ENCODE measurements at regions not wholly inside any gene's neighbourhood (a gene's known extent, or its start where the extent isn't known, plus 50 kb on each side); places are given as distances from the start of the nearest gene placed in this dataset.

GRCh38 chr4:42293967-42294813 is 103.1 kb upstream of the SHISA3 start:
- no peak for TF ChIP-seq CTCF (IDR thresholded peaks at IDR 0.05; ENCODE audit: insufficient read depth, low read length, poor library complexity, severe bottlenecking)
- Histone ChIP-seq H3K36me3 (ENCODE audit: control insufficient read depth, insufficient read depth, low read length) (no peaks in the 10 kb centered on the region), H3K27me3 (ENCODE audit: control insufficient read depth, insufficient read depth, low read length) (no peaks in the 10 kb centered on the region), H3K4me3 (ENCODE audit: low read depth, low read length) (no peak overlapping the region)
- no peak for DNase-seq (ENCODE audit: low read depth)

DNA sequence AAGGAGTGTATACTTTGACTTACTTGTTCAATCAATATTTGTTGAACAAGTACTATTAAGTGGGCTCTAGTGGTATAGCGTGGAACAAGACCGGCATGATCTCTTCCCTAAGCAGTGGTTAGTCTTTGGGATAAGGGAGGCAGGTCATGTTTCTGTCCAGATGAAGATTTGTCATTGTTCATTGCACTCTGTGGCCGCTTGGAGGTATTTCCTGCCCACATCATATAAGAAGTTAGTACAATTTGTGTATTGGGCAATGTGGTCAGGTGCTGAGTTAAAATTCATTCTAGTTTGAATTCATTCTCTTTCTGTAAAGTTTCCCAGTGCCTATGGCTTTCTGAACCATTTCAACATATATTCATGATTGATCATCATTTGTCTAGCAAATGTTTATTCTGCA is 101.1 kb upstream of the SHISA3 start:
- no peak for TF ChIP-seq CTCF (IDR thresholded peaks at IDR 0.05; ENCODE audit: insufficient read depth, low read length, poor library complexity, severe bottlenecking)
- no peaks in the 10 kb centered on the region for H3K27me3 ChIP-seq (ENCODE audit: control insufficient read depth, insufficient read depth, low read length)
- H3K4me3 ChIP-seq (ENCODE audit: low read depth, low read length) = no peak overlapping the region
- no peak for DNase-seq (ENCODE audit: low read depth)
- H3K36me3 ChIP-seq (ENCODE audit: control insufficient read depth, insufficient read depth, low read length) = no peaks in the 10 kb centered on the region

- DNase-seq (ENCODE audit: low read depth) = no peak
- H3K36me3 ChIP-seq (ENCODE audit: control insufficient read depth, insufficient read depth, low read length) = no peaks in the 10 kb centered on the region
- H3K4me3 ChIP-seq (ENCODE audit: low read depth, low read length) = no peak overlapping the region
- no peaks in the 10 kb centered on the region for H3K27me3 ChIP-seq (ENCODE audit: control insufficient read depth, insufficient read depth, low read length)
- TF ChIP-seq CTCF (IDR thresholded peaks at IDR 0.05; ENCODE audit: insufficient read depth, low read length, poor library complexity, severe bottlenecking) = peak; percentile 52
These were observed 94.9 kb upstream of the SHISA3 start for GRCh38 chr4:42302348-42302747.

GRCh38 chr4:42306221-42307109 is 90.8 kb upstream of the SHISA3 start:
- DNase-seq (ENCODE audit: low read depth) = no peak
- no peak for TF ChIP-seq CTCF (IDR thresholded peaks at IDR 0.05; ENCODE audit: insufficient read depth, low read length, poor library complexity, severe bottlenecking)
- H3K36me3 ChIP-seq (ENCODE audit: control insufficient read depth, insufficient read depth, low read length) = no peaks in the 10 kb centered on the region
- H3K4me3 ChIP-seq (ENCODE audit: low read depth, low read length) = no peak overlapping the region
- H3K27me3 ChIP-seq (ENCODE audit: control insufficient read depth, insufficient read depth, low read length) = no peaks in the 10 kb centered on the region

DNA sequence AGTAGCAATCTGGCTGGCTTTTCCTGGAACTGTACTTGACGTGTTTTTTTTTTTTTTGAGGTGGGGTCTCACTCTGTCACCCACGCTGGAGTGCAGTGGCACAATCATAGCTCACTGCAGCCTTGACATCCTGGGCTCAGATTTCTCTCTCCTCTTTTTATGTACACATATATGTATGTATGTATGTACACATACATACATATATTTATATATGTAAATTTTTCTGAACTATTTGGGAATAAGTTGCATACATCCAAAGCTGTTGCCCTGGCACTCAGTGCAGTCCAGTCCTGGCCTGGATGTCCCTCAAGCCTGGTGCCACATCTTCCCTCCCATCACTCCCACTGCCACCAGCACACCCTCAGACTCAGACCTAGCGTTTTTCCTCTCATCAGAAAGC is 89.0 kb upstream of the SHISA3 start:
- H3K36me3 ChIP-seq (ENCODE audit: control insufficient read depth, insufficient read depth, low read length) = no peaks in the 10 kb centered on the region
- H3K27me3 ChIP-seq (ENCODE audit: control insufficient read depth, insufficient read depth, low read length) = no peaks in the 10 kb centered on the region
- H3K4me3 ChIP-seq (ENCODE audit: low read depth, low read length) = no peak overlapping the region
- DNase-seq (ENCODE audit: low read depth) = no peak
- no peak for TF ChIP-seq CTCF (IDR thresholded peaks at IDR 0.05; ENCODE audit: insufficient read depth, low read length, poor library complexity, severe bottlenecking)
